GM21367 (cell line): ENCODE measurements at regions not wholly inside any gene's neighbourhood (a gene's known extent, or its start where the extent isn't known, plus 50 kb on each side); places are given as distances from the start of the nearest gene placed in this dataset.

Experiments used
- ATAC-seq: cut with Tn5 transposase; IDR thresholded peaks from one replicate; pipeline ENCODE4 v1.9.1; 2021; ENCODE audit not compliant: unreplicated experiment

DNA sequence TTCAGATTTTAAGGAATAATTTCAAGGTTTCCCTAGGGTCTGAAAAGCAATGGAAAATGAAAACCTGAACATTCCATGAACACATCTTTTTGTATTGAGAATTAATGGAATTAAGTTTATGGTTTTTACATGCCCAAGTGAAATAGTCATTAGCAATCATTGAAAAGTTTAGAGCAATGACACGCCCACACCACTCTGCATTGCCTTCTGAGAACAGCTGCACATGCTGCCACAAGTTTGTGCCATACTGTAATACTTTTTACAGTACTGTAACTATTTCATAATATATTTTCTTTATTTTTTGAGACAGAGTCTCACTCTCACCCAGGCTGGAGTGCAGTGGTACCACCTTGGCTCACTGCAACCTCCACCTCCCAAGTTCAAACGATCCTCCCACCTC is 345.2 kb upstream of the PMFBP1 start:
- no peak for ATAC-seq

DNA sequence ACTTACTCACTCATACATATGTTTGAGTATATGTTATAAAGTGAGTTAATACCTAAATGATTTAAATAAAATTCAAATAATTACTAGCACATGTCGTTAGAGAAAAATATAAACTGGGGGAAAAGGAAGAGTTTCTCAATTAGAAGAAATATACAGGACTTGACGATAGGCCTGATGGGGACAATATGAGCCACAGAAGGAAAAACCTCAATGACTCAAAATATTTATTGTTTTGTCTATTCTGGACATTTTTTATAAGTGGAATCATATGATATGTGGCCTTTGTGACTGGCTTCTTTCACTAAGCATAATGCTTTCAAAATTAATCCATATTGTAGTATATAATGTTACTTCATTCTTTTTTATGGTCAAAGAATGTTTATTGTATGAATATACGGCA is 339.2 kb upstream of the PMFBP1 start:
- no peak for ATAC-seq

DNA sequence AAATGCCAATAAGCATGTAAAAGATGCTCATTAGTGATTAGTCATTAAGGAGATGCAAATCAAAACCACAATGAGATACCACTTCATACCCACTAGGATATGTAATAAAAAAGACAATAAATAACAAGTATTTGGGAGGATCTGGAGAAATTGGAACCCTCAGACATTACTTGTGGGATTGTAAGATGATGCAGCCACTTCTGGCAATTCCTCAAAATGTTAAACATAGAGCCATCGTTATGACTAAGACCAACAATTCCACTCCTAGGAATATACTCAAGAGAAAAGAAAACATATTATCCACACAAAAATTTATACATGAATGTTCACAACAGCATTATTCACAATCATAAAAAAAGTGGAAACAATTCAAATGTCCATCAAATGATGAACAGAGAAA is 336.2 kb upstream of the PMFBP1 start:
- ATAC-seq = no peak

DNA sequence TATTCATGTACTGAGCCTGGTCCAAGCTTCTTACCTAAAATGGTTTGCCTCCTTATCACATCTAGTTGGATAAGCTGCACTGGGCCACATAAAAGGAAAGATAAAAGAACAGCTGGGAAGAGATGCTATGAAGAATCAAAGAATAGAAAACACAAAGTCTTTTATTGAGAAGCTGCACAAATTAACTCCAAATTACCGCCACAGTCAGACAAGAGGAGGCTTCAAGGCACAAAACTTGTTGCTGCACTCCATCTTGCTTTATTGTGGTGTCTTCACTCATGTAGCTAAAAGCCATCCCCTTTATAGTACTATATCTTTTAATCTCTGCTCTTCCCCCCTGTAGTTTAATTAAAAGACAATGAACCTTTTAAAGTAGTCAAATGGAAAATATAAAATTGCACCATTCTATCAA is 330.6 kb upstream of the PMFBP1 start:
- no peak for ATAC-seq

DNA sequence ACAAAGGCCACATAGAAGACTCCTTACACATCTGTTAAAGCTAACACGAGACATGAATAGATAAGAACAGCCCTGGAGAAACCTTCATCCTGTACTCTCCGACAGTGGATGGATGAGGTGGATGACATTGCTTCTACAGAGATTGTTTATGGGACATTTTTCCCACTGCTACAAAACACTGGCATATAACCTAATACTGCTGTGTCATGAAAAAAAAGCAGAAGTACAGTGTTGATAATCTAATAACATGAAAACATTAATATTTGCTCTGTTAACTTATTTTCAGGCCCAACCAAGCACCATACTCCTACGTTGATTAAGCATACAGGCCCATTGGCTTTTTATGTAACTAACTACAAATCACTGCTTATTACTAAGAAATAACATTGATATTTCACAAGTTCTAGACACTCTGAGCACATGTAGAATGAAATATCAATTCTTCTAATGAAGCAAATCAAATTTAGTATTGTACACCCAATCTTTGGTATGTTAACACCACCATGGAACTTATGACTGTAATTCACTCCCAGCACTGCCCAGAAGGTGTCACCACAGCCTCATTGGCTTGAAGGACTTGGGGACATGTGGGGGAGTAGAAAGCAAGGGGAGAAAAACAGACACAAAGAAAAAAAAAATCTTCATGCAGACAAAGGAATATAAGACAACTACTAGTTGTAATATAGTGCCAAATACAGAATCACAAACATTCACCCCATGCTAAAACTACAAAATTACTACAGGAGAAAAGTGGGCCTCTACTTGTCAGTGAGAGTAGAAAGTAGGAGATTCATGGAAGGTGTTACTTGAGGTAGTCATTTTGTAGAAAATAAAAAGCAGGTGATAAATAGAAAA is 330.0 kb upstream of the PMFBP1 start:
- no peak for ATAC-seq

DNA sequence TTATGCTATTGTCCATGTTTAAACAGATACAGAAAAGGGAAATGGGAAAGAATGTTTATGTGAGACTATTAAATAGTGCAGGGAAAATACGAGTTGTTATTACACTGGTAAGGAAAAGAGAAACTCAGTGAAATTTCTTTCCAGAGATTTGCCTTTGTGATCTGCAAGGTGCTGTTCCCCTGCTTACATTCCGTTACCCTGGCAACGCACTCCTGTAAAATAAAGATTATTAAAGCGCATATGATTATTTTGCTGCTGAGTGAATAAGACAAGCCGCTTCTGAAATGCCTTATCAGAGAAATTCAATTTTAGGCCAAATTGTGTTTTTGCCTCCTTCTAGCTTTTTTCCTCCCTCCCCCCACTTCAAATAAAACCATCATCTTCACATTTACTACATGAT is 328.6 kb upstream of the PMFBP1 start:
- no peak for ATAC-seq

DNA sequence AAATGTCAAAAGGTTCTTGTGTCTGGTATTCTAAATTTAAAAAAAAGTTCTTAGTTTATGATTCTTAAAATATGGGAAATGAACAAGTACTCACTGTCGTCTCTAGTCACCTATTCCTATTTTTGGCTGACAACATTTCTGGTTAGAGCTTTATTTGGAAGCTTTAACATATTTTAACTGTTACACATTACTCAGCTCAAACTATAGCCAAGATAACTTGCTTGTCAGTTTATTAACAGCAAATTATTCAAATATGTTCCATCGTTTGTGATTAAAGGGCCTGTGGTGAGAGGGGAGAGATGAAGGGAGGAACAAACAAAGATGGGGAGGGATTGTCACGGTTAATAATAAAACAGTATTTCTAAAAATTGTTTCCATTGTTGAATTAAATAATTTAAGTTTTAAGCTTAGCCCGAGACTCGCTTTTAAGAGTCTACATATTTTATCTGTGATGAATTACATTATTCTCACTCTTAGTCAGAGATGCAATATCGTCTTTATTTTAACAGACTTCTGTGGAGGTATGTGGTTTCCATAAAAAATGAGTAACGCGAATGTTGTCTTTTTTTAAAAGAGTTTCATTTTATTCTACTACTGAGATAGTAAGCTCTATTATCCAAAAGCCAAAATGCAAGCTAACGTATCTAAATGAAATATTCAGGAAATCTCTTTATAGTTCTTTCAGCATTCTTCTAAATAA is 321.9 kb upstream of the PMFBP1 start:
- ATAC-seq = no peak

DNA sequence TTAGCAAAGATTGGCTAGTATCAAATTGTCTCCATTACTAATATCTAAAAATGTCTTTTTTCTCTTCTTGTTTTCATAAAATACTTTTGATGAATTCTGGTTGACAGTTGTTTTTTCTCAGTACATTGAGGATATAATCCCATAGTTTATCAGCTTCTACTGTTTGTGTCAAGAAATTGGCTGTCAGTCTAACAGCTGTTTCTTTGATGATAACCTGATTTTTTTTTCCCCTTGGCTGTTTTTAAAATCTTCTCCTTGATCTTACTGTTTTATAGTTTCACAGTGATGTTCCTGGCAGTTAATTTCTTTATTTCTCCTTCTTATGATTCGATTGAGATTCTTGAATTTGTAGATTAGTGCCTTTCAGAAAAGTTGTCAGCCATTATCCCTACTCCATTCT is 315.3 kb upstream of the PMFBP1 start:
- ATAC-seq = no peak

DNA sequence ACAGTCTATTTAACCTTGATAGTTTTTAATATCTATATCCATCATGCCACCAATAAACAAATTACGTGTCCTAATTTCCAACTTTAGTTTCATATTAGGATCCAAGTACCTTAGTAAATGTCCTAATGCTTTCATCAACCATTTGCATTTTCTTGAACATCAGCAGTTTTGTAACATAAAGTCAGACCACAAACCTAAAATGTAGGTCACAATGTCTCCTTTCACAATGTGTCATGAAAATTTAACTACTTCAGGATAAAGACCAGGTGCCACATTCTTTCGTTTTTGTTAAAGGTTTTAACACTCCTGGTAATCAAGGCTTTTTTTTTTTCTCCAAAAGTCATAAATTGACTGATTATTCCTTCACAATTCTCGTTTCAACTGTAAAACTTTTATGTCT is 310.7 kb upstream of the PMFBP1 start:
- ATAC-seq = no peak

DNA sequence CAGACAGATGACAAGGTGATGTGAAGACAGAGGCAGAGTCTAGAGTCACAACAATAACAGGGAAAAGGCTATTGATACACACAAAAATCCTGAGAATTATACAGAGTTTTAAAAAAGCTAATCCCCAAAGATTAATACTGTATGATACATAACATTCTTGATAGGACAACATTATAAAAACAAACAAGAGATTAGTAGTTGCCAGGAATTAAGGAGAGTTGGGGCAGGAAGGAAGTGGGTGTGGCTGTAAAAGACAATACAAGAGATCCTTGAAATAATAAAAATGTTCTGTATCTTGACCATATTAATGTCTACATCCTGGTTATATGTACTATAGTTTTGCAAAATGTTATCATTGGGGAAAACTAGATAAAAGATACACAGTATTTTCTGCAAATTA is 309.5 kb upstream of the PMFBP1 start:
- no peak for ATAC-seq

DNA sequence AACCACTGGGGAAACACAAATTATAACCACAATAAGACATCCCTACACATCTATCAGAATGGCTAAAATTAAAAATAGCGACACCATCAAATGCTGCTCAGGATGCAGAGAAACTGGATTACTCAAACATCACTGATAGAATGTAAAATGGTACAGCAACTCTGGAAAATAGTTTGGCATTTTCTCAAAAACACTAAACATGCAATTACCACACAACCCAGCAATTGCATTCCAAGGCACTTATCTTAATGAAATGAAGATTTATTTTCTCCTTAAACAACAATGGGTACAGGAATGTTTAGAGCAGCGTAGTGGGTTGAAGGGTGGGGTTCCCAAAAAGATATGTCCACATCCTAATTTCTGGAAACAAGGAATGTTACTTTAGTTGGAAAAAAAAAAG is 309.0 kb upstream of the PMFBP1 start:
- ATAC-seq = no peak

DNA sequence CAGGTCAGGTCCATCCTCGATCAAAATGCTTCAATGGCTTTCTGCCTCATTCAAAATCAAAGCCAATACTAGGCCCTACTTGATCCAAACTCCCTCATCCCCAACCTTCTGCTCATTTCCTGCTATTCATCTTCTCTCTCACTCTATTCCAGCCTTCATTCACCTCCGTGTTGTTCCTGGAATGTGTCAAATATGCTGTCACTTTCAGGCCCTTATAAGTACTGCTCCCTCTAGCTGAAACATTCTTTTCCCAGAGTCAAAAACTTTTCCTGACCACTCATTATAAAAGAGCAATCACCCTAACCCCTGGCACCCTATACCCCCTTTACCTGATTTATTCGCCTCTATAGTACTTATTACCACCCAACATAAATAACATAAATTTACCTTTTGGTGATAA is 303.7 kb upstream of the PMFBP1 start:
- ATAC-seq = no peak

DNA sequence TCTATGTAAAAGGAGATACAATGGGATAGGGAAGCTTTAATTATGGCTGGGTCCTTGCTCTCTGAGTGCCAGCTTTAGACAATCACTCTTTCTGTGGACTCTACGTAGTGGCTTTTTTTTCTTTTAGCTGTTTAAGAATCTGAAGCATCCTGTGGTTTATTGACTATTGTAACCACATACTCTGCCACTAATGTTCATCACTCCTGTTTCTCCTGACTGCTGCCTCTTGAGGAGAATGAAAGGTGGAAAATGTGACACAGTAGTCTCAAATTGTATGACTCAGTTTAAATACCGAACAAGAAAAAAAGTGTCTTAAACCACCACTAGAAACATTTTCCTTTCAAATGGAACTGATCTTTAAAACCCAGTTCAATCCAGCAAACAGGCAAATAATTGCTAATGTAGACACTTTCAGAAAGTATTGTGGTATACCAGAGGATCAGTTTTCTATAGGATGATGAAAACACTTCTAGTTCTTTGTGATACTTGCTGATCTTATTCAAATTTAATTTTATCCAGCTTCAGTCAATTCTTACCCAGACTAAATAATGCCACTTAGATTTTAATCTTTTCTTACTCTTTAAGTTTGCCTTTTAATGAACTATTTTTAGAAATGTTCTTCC is 302.7 kb upstream of the PMFBP1 start:
- ATAC-seq = no peak

DNA sequence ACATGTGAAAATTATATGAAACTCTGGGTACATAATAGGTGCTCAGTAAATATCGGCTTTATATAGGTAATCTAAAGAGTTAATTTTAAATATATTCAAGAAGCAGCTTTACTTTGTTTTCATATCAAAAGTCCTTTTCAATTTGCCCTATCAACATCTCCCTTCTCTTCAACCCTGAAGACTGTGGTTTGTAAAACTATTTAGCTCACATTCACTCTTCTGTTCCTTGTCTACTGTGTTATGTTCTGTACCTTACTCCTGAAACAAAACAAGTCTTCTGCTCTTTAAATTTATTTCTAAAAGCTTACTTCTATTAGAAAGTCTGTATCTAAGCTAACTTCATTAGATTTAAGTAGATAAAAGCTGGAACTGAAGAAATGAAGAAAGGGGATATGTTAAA is 301.7 kb upstream of the PMFBP1 start:
- ATAC-seq = no peak

DNA sequence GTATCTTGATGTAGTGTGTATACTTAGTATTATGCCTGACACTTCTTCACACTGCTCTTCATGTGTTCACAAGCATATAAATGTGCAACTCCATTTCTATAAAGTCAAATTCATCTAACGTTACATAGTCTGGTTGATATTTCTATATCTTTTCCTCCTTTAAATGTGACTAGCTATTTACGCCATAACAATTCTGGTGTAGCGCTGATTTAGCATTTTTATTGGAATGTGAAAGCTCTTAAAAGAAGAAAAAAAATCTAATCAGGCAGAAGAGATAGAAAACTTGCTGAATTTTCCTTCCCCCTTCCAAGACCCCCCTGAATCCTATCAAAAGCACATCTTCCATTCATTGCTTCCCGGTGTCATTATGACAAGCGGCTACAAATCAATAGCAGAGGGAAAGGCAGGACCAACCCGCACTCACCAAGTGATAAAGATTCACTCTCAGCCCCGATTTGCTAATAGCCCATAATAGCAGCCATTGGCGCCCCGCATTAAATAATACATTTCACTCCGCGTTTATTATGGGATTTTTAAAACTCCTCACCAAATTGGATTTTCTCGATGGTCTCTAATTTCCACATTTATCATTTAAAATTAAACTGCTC is 299.5 kb upstream of the PMFBP1 start:
- no peak for ATAC-seq

DNA sequence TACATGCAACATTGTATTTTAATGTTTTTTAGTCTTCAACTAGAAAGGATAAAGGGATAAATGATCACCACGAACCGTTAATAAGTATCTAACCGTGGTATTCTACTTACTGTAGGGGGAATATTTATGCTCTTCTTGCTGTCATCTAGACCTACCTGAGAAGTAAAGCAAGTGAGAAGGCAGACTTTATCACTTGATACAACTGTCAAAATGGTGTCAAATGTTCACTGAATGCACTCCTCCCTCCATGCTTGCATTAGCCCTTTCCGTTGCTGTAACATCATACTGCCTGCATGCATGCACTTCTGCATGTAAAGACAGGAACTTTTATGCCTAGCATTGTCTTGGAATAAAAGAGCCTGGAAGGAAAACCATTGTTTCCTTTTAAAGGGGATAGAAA is 298.6 kb upstream of the PMFBP1 start:
- ATAC-seq = no peak

DNA sequence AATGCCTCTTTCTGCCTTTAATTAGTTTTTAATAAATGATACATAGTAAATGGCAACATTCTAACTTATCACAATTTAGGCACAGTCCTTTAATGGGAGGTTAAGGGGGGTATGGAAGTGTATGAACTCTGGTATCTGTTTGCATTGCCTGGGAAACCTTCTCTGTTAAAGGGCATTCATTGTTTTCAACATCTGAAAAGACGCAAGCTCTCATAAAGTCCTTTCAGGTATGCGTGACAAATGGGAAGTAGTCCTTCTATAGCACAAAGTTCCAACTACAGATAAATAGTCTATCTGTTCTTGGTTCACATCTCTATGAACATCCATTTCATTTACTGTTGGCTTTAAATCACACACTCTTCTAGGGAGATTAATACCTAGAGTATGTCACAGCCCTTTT is 298.0 kb upstream of the PMFBP1 start:
- no peak for ATAC-seq

DNA sequence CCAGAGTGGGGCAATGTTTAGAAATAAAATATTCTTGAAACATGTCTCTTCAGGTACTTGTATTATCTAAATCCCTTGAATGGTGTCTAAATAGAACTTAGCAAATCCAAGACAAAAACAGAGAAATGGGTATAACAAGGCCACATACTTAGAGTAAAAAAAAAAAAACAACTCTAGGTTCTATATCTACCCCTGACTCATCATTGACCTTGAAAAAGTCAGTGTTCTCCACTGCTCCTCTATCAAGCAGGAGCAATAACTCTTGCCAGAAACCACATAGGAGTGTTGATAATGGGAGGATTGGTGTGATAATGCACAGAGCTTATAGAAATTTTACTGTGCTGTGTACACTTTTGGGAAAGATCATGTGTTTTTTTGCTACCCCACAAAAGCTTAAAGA is 296.6 kb upstream of the PMFBP1 start:
- no peak for ATAC-seq

DNA sequence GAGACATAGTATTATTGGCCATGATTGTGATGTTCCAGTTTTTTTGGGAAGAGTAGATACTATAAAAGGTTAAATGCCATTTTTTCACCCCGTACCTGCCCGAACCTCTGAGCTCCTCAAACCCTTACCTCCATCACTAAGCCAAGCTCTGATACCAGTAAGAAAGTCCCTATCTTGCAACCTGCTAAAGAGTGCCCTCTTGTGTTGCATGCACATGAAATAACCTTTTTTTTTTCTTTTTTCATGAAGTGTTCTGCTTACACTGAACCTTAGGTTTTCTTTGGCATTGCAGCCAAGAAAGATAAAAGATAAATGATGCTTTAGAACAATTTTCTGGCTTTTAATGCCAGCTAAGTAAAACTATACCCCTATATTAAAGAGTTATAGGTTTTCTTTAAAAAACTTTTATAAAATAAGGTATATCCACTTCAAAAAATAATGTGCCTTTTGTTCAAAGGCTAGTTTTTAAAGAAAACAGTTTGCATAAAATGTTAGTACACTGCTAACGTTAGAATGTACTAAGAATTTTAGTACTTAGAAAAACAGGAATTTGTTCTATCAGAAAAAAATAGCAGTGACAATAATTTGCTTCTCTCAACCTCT is 295.3 kb upstream of the PMFBP1 start:
- no peak for ATAC-seq

DNA sequence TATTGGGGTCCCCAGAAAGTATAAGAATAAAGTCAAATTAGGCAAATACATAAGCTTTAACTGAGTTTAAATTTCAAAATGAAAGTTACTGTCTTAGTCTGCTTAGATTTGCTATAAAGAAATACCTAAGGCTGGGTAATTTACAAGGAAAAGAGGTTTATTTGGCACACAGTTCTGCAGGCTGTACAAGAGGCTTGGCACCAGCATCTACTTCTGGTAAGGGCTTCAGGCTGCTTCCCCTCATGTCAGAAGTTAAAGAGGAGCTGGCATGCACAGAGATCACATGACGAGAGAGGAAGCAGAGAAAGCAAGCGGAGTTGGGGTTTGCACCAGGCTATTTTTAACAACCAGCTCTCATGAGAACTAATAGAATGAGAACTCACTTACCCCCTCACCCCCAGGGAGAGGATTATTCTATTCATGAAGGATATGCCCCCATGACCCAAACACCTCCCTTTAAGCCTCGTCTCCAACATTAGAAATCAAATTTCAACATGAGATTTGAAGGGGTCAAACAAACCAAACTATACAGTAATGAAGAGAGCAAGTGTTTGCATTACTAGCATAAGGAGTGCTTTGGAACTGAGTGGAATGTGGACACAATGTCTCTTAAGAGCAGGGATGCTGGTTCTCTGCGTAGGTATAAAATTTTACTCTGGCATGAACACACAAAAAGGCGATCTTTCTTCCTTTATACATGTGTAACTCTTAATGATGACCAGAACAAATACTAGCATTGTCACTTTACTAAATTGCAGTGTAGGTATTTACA is 292.8 kb upstream of the PMFBP1 start:
- no peak for ATAC-seq

DNA sequence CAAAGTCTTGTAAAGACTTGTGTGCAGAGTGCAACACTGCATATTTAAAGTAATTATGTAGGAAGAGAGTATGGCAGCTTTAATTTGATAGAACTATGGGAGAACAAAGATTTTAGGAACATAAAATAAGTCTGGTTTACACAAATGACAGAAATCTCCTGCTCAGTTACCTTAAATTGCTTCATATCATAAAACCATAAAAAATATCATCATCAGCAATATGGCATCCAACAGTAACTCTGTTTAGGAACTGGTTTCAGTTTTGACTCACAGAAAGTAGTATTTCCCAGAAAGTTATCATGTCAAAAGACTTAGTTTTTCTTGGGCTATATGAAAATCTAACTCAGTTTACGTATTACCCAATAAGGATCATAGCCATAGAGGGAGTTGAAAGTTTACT is 292.1 kb upstream of the PMFBP1 start:
- ATAC-seq = no peak
